ENCODE measurements at regions not wholly inside any gene's neighbourhood (a gene's known extent, or its start where the extent isn't known, plus 50 kb on each side); places are given as distances from the start of the nearest gene placed in this dataset.

GRCh38 chr11:15873501-15873900, 482.8 kb downstream of the SOX6 start:
- Mint-ChIP-seq H3K4me1 (no peaks in the 10 kb centered on the region), H3K27me3 (no peaks in the 10 kb centered on the region), H3K9me3 (no peaks in the 10 kb centered on the region), H3K36me3 (ENCODE audit: low read depth) (no peaks in the 10 kb centered on the region), H3K4me3 (no peak overlapping the region), H3K27ac (no peak overlapping the region)
- POLR2A ChIA-PET = no interaction called here
- DNase-seq = no peak
- CTCF ChIA-PET = no interaction called here

GRCh38 chr11:15874704-15875103, 481.6 kb downstream of the SOX6 start:
- DNase-seq = no peak
- Mint-ChIP-seq H3K27ac (no peak overlapping the region), H3K27me3 (no peaks in the 10 kb centered on the region), H3K9me3 (no peaks in the 10 kb centered on the region), H3K36me3 (ENCODE audit: low read depth) (no peaks in the 10 kb centered on the region), H3K4me3 (no peak overlapping the region), H3K4me1 (no peaks in the 10 kb centered on the region)
- POLR2A ChIA-PET = no interaction called here
- CTCF ChIA-PET = no interaction called here

DNA sequence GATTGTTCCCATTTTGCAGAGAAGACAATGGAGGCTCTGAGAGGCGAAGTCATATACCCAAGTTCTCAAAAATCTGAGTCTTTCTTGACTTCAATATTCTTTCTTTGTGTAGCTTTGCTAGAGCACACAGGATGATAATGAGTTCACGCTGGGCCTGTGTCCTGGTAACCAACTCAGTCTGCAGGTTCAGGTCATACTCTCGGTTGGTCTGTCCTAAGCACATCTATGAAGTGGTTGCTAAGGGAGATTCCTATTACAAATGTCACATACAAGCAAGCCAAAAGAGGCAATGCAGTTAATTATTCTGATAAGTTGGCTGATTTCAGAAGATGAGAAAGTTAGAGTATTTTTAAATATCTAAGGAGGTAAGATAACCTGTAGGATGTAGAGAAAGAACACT, 481.0 kb downstream of the SOX6 start:
- H3K27me3 Mint-ChIP-seq = no peaks in the 10 kb centered on the region
- no peaks in the 10 kb centered on the region for H3K9me3 Mint-ChIP-seq
- CTCF ChIA-PET = interaction anchor here (0.9 kb wide), 1 partner anchor 26 kb away, joined by 3 read pairs; no protein-coding TSS in a partner anchor
- no peak overlapping the region for H3K27ac Mint-ChIP-seq
- no peaks in the 10 kb centered on the region for H3K36me3 Mint-ChIP-seq (ENCODE audit: low read depth)
- H3K4me1 Mint-ChIP-seq = no peaks in the 10 kb centered on the region
- DNase-seq = no peak
- POLR2A ChIA-PET = no interaction called here
- H3K4me3 Mint-ChIP-seq = no peak overlapping the region

- no peak for DNase-seq
- Mint-ChIP-seq H3K36me3 (ENCODE audit: low read depth) (no peaks in the 10 kb centered on the region), H3K9me3 (no peaks in the 10 kb centered on the region), H3K27ac (no peak overlapping the region), H3K4me1 (no peaks in the 10 kb centered on the region), H3K4me3 (no peak overlapping the region), H3K27me3 (no peaks in the 10 kb centered on the region)
- ChIA-PET CTCF (interaction anchor here (0.9 kb wide), 1 partner anchor 26 kb away, joined by 3 read pairs; no protein-coding TSS in a partner anchor), POLR2A (no interaction called here)
Observed at GRCh38 chr11:15875943-15876342, 480.4 kb downstream of the SOX6 start.

GRCh38 chr11:15878756-15879155, 477.6 kb downstream of the SOX6 start:
- Mint-ChIP-seq H3K4me1 (no peaks in the 10 kb centered on the region), H3K36me3 (ENCODE audit: low read depth) (no peaks in the 10 kb centered on the region), H3K27me3 (no peaks in the 10 kb centered on the region), H3K9me3 (no peaks in the 10 kb centered on the region), H3K4me3 (no peak overlapping the region), H3K27ac (no peak overlapping the region)
- no peak for DNase-seq
- ChIA-PET POLR2A (no interaction called here), CTCF (no interaction called here)

DNA sequence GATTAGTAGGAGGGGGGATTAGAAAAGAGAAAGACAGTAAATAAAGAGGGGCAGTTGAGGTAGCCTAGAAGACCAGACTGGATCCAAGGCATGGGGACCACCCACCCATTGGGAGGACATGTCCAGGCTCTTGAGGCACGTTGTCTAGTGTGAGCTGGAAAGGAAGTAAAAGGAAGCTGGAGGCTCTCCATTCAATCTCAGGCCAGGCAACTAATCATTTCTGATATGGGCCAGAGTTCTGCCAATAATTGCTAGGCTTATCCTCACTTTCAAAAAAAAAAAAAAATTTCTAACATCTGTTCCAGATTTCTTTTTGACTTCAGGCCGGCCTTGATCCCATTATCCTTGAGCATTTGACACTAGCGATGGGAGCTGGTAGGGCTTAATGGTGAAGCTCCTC, 476.1 kb downstream of the SOX6 start:
- CTCF ChIA-PET = no interaction called here
- Mint-ChIP-seq H3K4me1 (no peaks in the 10 kb centered on the region), H3K4me3 (no peak overlapping the region), H3K9me3 (no peaks in the 10 kb centered on the region), H3K36me3 (ENCODE audit: low read depth) (no peaks in the 10 kb centered on the region), H3K27me3 (no peaks in the 10 kb centered on the region), H3K27ac (no peak overlapping the region)
- DNase-seq = no peak
- POLR2A ChIA-PET = interaction anchor here (0.5 kb wide), 1 partner anchor 161 kb away, joined by 10 read pairs; no protein-coding TSS in a partner anchor

GRCh38 chr11:15882876-15883454, 473.4 kb downstream of the SOX6 start:
- Mint-ChIP-seq H3K4me3 (no peak overlapping the region), H3K27ac (no peak overlapping the region), H3K4me1 (no peaks in the 10 kb centered on the region), H3K27me3 (no peaks in the 10 kb centered on the region), H3K9me3 (no peaks in the 10 kb centered on the region), H3K36me3 (ENCODE audit: low read depth) (no peaks in the 10 kb centered on the region)
- DNase-seq = no peak
- POLR2A ChIA-PET = no interaction called here
- CTCF ChIA-PET = no interaction called here

GRCh38 chr11:15883455-15883920, 472.9 kb downstream of the SOX6 start:
- H3K4me1 Mint-ChIP-seq = no peaks in the 10 kb centered on the region
- CTCF ChIA-PET = no interaction called here
- no peak for DNase-seq
- H3K9me3 Mint-ChIP-seq = no peaks in the 10 kb centered on the region
- no peak overlapping the region for H3K4me3 Mint-ChIP-seq
- POLR2A ChIA-PET = no interaction called here
- H3K27ac Mint-ChIP-seq = no peak overlapping the region
- no peaks in the 10 kb centered on the region for H3K27me3 Mint-ChIP-seq
- no peaks in the 10 kb centered on the region for H3K36me3 Mint-ChIP-seq (ENCODE audit: low read depth)

- POLR2A ChIA-PET = no interaction called here
- CTCF ChIA-PET = no interaction called here
- Mint-ChIP-seq H3K9me3 (no peaks in the 10 kb centered on the region), H3K27ac (no peak overlapping the region), H3K4me1 (no peaks in the 10 kb centered on the region), H3K27me3 (no peaks in the 10 kb centered on the region), H3K4me3 (no peak overlapping the region), H3K36me3 (ENCODE audit: low read depth) (no peaks in the 10 kb centered on the region)
- DNase-seq = no peak
Observed at GRCh38 chr11:15884141-15884540, 472.2 kb downstream of the SOX6 start.

- no peaks in the 10 kb centered on the region for H3K4me1 Mint-ChIP-seq
- no peaks in the 10 kb centered on the region for H3K36me3 Mint-ChIP-seq (ENCODE audit: low read depth)
- POLR2A ChIA-PET = no interaction called here
- no peaks in the 10 kb centered on the region for H3K27me3 Mint-ChIP-seq
- no peak for DNase-seq
- CTCF ChIA-PET = no interaction called here
- no peak overlapping the region for H3K27ac Mint-ChIP-seq
- no peaks in the 10 kb centered on the region for H3K9me3 Mint-ChIP-seq
- H3K4me3 Mint-ChIP-seq = no peak overlapping the region
Observed at GRCh38 chr11:15884777-15885540, 471.4 kb downstream of the SOX6 start.

DNA sequence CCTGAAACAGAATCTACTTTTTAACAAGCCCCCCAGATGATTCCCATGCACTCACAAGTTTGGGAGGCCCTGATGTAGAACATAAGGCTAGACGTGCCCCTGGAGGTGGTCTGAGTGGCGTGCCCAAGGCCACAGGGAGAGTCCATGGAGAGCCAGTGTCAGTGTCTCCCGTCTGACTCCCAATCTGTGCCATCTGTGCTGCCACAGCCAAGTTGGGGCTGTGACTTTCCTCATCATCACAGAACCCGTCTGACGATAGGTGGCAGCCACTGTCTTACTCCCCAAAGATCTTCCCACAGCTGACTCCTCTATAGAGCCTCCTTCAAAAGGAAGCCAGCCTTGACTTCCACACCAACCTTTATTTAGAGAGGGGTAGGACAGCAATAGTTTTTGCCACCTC, 470.5 kb downstream of the SOX6 start:
- no peak overlapping the region for H3K27ac Mint-ChIP-seq
- ChIA-PET POLR2A (no interaction called here), CTCF (no interaction called here)
- H3K36me3 Mint-ChIP-seq (ENCODE audit: low read depth) = no peaks in the 10 kb centered on the region
- no peak overlapping the region for H3K4me3 Mint-ChIP-seq
- DNase-seq = no peak
- no peaks in the 10 kb centered on the region for H3K9me3 Mint-ChIP-seq
- no peaks in the 10 kb centered on the region for H3K27me3 Mint-ChIP-seq
- H3K4me1 Mint-ChIP-seq = no peaks in the 10 kb centered on the region

DNA sequence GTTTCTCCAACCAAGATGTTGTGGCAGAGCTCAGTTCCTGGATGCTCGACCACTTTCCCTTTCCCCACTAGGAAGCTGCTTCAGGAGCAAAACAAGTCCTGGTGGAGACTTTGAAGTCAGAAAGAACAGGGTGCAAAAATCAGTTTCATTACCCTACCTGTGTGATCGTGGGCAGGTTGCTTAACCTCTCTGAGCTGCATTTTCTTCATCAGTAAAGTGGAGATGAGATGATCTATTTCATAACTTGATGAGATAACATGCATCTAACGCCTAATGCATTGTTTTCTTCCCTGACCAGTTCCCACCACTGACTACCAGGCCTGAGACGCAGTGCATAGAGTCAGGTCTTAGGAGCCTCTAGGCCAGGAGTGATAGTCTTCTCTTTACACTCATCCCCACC, 470.0 kb downstream of the SOX6 start:
- no peak for DNase-seq
- CTCF ChIA-PET = no interaction called here
- Mint-ChIP-seq H3K9me3 (no peaks in the 10 kb centered on the region), H3K36me3 (ENCODE audit: low read depth) (no peaks in the 10 kb centered on the region), H3K4me3 (no peak overlapping the region), H3K4me1 (no peaks in the 10 kb centered on the region), H3K27ac (no peak overlapping the region), H3K27me3 (no peaks in the 10 kb centered on the region)
- POLR2A ChIA-PET = no interaction called here

DNA sequence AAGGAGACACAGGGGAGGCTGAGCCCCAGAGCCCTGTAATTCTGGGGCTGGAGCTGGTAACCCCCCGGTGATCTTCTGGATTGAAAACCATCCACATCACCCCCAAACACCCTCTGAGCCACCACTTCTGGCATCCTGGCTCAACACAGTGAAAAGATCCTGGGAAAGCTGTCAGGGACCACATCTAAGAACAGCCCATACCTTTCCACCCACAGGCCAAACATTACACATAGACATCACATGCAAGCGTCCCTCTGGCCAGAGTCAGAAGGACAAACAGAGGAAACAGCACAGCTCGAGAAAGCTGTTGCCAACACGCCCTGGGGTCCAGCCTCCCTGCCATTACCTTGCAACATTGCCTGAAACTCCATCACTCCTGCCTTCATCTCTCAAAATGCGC, 469.5 kb downstream of the SOX6 start:
- Mint-ChIP-seq H3K9me3 (no peaks in the 10 kb centered on the region), H3K4me1 (no peaks in the 10 kb centered on the region), H3K27ac (no peak overlapping the region), H3K27me3 (no peaks in the 10 kb centered on the region), H3K4me3 (no peak overlapping the region), H3K36me3 (ENCODE audit: low read depth) (no peaks in the 10 kb centered on the region)
- POLR2A ChIA-PET = no interaction called here
- no peak for DNase-seq
- CTCF ChIA-PET = no interaction called here

All from activated CD4-positive, alpha-beta T cell treated with anti-CD3 and anti-CD28 coated beads, Interleukin-2, amount 10 ng/mL, durations not matched to agents 7 days and 5 days (primary cell).